Endothelial cell of hepatic sinusoid (primary cell): ENCODE measurements at regions not wholly inside any gene's neighbourhood (a gene's known extent, or its start where the extent isn't known, plus 50 kb on each side); places are given as distances from the start of the nearest gene placed in this dataset.
"Not testable (repeated sequence)": the region's sequence is repeated elsewhere in the genome, so short reads cannot be mapped to it uniquely, and the experiment has no call there.

Source experiments
- in situ Hi-C: cut with HindIII; loops from 2 replicates; pipeline ENCODE4 v1.10.0; 2017; ENCODE audit warnings: low sequenced_read_pairs

GRCh38 chr20:56723331-56723730 lies 94.2 kb downstream of the TFAP2C start:
- in situ Hi-C loops: no loop called here

GRCh38 chr20:56724241-56724757 lies 95.2 kb downstream of the TFAP2C start:
- in situ Hi-C loops: no loop called here

GRCh38 chr20:56730003-56730402 lies 100.9 kb downstream of the TFAP2C start:
- in situ Hi-C loops: no loop called here

GRCh38 chr20:56730996-56731395 lies 101.9 kb downstream of the TFAP2C start:
- in situ Hi-C loops: no loop called here

- in situ Hi-C loops: no loop called here
Observed at GRCh38 chr20:56731476-56731875, 102.4 kb downstream of the TFAP2C start.

GRCh38 chr20:56733967-56734366 lies 104.9 kb downstream of the TFAP2C start:
- in situ Hi-C loops: no loop called here

GRCh38 chr20:56735084-56735642 lies 106.1 kb downstream of the TFAP2C start:
- in situ Hi-C loops: no loop called here

- in situ Hi-C loops: no loop called here
Observed at GRCh38 chr20:56736285-56736857, 107.3 kb downstream of the TFAP2C start.

- in situ Hi-C loops: not testable (repeated sequence)
Observed at GRCh38 chr20:56744325-56744821, 115.3 kb downstream of the TFAP2C start.

- in situ Hi-C loops: no loop called here
Observed at GRCh38 chr20:56748476-56749377, 119.6 kb downstream of the TFAP2C start.

GRCh38 chr20:56750430-56750829 lies 121.3 kb downstream of the TFAP2C start:
- in situ Hi-C loops: no loop called here

GRCh38 chr20:56752274-56752673 lies 123.2 kb downstream of the TFAP2C start:
- in situ Hi-C loops: no loop called here

GRCh38 chr20:56755201-56755600 lies 126.1 kb downstream of the TFAP2C start:
- in situ Hi-C loops: no loop called here

GRCh38 chr20:56756658-56757057 lies 127.6 kb downstream of the TFAP2C start:
- in situ Hi-C loops: not testable (repeated sequence)

- in situ Hi-C loops: no loop called here
Observed at GRCh38 chr20:56758706-56759105, 129.6 kb downstream of the TFAP2C start.

- in situ Hi-C loops: no loop called here
Observed at GRCh38 chr20:56759741-56760278, 130.7 kb downstream of the TFAP2C start.

GRCh38 chr20:56760610-56761009 lies 131.5 kb downstream of the TFAP2C start:
- in situ Hi-C loops: no loop called here

GRCh38 chr20:56761393-56761792 lies 132.3 kb downstream of the TFAP2C start:
- in situ Hi-C loops: no loop called here

- in situ Hi-C loops: no loop called here
Observed at GRCh38 chr20:56762401-56762800, 133.3 kb downstream of the TFAP2C start.

GRCh38 chr20:56762829-56763228 lies 133.7 kb downstream of the TFAP2C start:
- in situ Hi-C loops: no loop called here

GRCh38 chr20:56764671-56765070 lies 135.6 kb downstream of the TFAP2C start:
- in situ Hi-C loops: no loop called here
